DOHH2 (cell line): ENCODE measurements at regions not wholly inside any gene's neighbourhood (a gene's known extent, or its start where the extent isn't known, plus 50 kb on each side); places are given as distances from the start of the nearest gene placed in this dataset.

Source experiments
- H3F3A ChIP-seq: fragments of 200-600 bp; sonication (generic), shearing (Covaris generic); 2 replicates; pipeline ENCODE4 v1.6.0; 2016; ENCODE audit warnings: antibody characterized with exemption, mild to moderate bottlenecking; ENCODE audit not compliant: control insufficient read depth, insufficient read depth
- H3K27ac ChIP-seq: fragments of 200-600 bp; sonication (generic); 2 replicates; pipeline ENCODE4 v1.5.1; 2014; ENCODE audit warnings: low read depth, mild to moderate bottlenecking, low read length, moderate library complexity
- H3K27me3 ChIP-seq: fragments of 200-600 bp; sonication (generic); 2 replicates; pipeline ENCODE4 v1.6.1; 2014; ENCODE audit warnings: mild to moderate bottlenecking, low read length, mixed read lengths; ENCODE audit not compliant: control insufficient read depth
- H3K36me3 ChIP-seq: fragments of 200-600 bp; sonication (generic); 2 replicates; pipeline ENCODE4 v1.6.1; 2014; ENCODE audit warnings: mild to moderate bottlenecking, low read length, moderate library complexity, mixed read lengths; ENCODE audit not compliant: control insufficient read depth
- H3K4me1 ChIP-seq: fragments of 200-600 bp; sonication (generic); 2 replicates; pipeline ENCODE4 v1.6.1; 2014; ENCODE audit warnings: mild to moderate bottlenecking, low read length, mixed read lengths; ENCODE audit not compliant: control insufficient read depth
- H3K4me2 ChIP-seq: fragments of 200-600 bp; sonication (generic); 2 replicates; pipeline ENCODE4 v1.6.0; 2014; ENCODE audit warnings: mild to moderate bottlenecking, low read length, moderate library complexity
- H3K4me3 ChIP-seq: fragments of 200-600 bp; sonication (generic); 2 replicates; pipeline ENCODE4 v1.5.1; 2014; ENCODE audit warnings: mild to moderate bottlenecking, low read length, mixed read lengths
- H3K79me2 ChIP-seq: fragments of 200-600 bp; sonication (generic); 2 replicates; pipeline ENCODE4 v1.6.1; 2014; ENCODE audit warnings: mild to moderate bottlenecking, low read length, mixed read lengths; ENCODE audit not compliant: control insufficient read depth
- H3K9me2 ChIP-seq: fragments of 200-600 bp; sonication (generic); replicated peaks from 2 replicates; pipeline ENCODE4 v1.6.1; 2014; ENCODE audit warnings: mild to moderate bottlenecking, low read length, mixed read lengths; ENCODE audit not compliant: control insufficient read depth
- H3K9me3 ChIP-seq: fragments of 200-600 bp; sonication (generic); 2 replicates; pipeline ENCODE4 v1.6.1; 2014; ENCODE audit warnings: antibody characterized with exemption, low read length, mixed read lengths; ENCODE audit not compliant: control insufficient read depth, insufficient read depth
- H4K20me1 ChIP-seq: fragments of 200-600 bp; sonication (generic); 2 replicates; pipeline ENCODE4 v1.6.0; 2014; ENCODE audit warnings: low read depth, mild to moderate bottlenecking, antibody characterized with exemption, low read length, moderate library complexity; ENCODE audit not compliant: control insufficient read depth, insufficient read depth
- CTCF ChIP-seq: fragments of 200-600 bp; sonication (generic); IDR thresholded peaks from one replicate; pipeline ENCODE4 v1.5.1; 2014; ENCODE audit warnings: antibody characterized with exemption, mild to moderate bottlenecking, low read depth, low read length; ENCODE audit not compliant: poor library complexity, severe bottlenecking
- EZH2phosphoT487 ChIP-seq: fragments of 200-600 bp; sonication (generic); IDR thresholded peaks from 2 replicates; pipeline ENCODE4 v1.6.1; 2017; ENCODE audit warnings: borderline replicate concordance, mild to moderate bottlenecking, antibody characterized with exemption, low read length, moderate library complexity, mixed read lengths

- Histone ChIP-seq H3K9me3 (no peaks in the 10 kb centered on the region), H4K20me1 (no peaks in the 10 kb centered on the region), H3K79me2 (no peaks in the 10 kb centered on the region), H3K4me1 (peaks cover 4% of the 10 kb centered on the region), H3K4me3 (no peak overlapping the region), H3F3A (no peaks in the 10 kb centered on the region), H3K36me3 (no peaks in the 10 kb centered on the region), H3K9me2 (no peaks in the 10 kb centered on the region), H3K27me3 (no peaks in the 10 kb centered on the region), H3K27ac (no peak overlapping the region), H3K4me2 (no peak overlapping the region)
- no peak for TF ChIP-seq EZH2phosphoT487
- TF ChIP-seq CTCF, result no peak
Observed at GRCh38 chr15:81485806-81486205, 111.8 kb upstream of the TMC3 start.

- H3K27ac ChIP-seq, result no peak overlapping the region
- H3K9me3 ChIP-seq, result no peaks in the 10 kb centered on the region
- no peaks in the 10 kb centered on the region for H3K36me3 ChIP-seq
- no peaks in the 10 kb centered on the region for H4K20me1 ChIP-seq
- no peak overlapping the region for H3K4me3 ChIP-seq
- peaks cover 7% of the 10 kb centered on the region for H3K4me1 ChIP-seq
- no peaks in the 10 kb centered on the region for H3K79me2 ChIP-seq
- no peaks in the 10 kb centered on the region for H3K27me3 ChIP-seq
- no peak overlapping the region for H3K4me2 ChIP-seq
- no peak for TF ChIP-seq CTCF
- no peak for TF ChIP-seq EZH2phosphoT487
- H3K9me2 ChIP-seq, result no peaks in the 10 kb centered on the region
- H3F3A ChIP-seq, result no peaks in the 10 kb centered on the region
Observed at GRCh38 chr15:81484086-81484955, 110.3 kb upstream of the TMC3 start.

GRCh38 chr15:81483496-81483895, 109.5 kb upstream of the TMC3 start:
- H3F3A ChIP-seq, result no peaks in the 10 kb centered on the region
- H3K79me2 ChIP-seq, result no peaks in the 10 kb centered on the region
- no peak for TF ChIP-seq CTCF
- TF ChIP-seq EZH2phosphoT487, result no peak
- H3K4me3 ChIP-seq, result no peak overlapping the region
- no peaks in the 10 kb centered on the region for H3K36me3 ChIP-seq
- no peaks in the 10 kb centered on the region for H3K9me2 ChIP-seq
- no peaks in the 10 kb centered on the region for H3K9me3 ChIP-seq
- no peak overlapping the region for H3K27ac ChIP-seq
- no peak overlapping the region for H3K4me2 ChIP-seq
- H3K27me3 ChIP-seq, result no peaks in the 10 kb centered on the region
- peaks cover 10% of the 10 kb centered on the region for H3K4me1 ChIP-seq
- H4K20me1 ChIP-seq, result no peaks in the 10 kb centered on the region
